Lower leg skin (tissue), 3 donors: ENCODE measurements at regions not wholly inside any gene's neighbourhood (a gene's known extent, or its start where the extent isn't known, plus 50 kb on each side); places are given as distances from the start of the nearest gene placed in this dataset.

ENCODE experiments used
- POLR2A ChIP-seq, 2 donors: fragments of 450-650 bp; IDR thresholded peaks; one replicate each; pipeline ENCODE4 v1.6.1; 2016 to 2017; ENCODE audit warnings: antibody characterized with exemption in 2 of 2, mild to moderate bottlenecking in 1 of 2, moderate library complexity in 1 of 2
- TF ChIP-seq, protein P1 (sequence below), 3 donors: fragments of 450-650 bp; IDR thresholded peaks; one replicate each; pipeline ENCODE4 v1.5.1; 2016; ENCODE audit warnings: antibody characterized with exemption in 3 of 3, mild to moderate bottlenecking in 3 of 3, moderate library complexity in 2 of 3

DNA sequence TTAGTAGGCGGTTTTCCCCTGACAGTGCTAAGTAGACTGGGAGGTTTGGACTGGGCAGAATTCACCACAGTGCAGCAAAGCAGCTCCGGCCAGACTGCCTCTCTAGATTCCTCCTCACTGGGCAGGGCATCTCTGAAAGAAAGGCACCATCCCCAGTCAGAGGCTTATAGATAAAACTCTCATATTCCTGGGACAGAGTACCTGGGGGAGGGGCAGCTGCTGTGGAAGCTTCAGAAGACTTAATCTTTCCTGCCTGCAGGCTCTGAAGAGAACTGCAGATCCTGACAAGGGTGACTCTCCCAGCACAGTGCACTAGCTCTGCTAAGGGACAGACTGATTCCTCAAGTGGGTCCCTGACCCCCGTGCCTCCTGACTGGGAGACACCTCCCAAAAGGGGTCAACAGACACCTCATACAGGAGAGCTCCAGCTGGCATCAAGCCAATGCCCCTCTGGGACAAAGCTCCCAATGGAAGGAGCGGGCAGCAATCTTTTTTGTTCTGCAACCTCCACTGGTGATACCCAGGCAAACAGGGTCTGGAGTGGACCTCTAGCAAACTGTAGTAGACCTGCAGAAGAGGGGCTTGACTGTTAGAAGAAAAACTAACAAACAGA lies 266.8 kb upstream of the CRIM1 start:
- no peak for TF ChIP-seq POLR2A (IDR thresholded peaks at IDR 0.05)
- TF ChIP-seq, protein P1, sequence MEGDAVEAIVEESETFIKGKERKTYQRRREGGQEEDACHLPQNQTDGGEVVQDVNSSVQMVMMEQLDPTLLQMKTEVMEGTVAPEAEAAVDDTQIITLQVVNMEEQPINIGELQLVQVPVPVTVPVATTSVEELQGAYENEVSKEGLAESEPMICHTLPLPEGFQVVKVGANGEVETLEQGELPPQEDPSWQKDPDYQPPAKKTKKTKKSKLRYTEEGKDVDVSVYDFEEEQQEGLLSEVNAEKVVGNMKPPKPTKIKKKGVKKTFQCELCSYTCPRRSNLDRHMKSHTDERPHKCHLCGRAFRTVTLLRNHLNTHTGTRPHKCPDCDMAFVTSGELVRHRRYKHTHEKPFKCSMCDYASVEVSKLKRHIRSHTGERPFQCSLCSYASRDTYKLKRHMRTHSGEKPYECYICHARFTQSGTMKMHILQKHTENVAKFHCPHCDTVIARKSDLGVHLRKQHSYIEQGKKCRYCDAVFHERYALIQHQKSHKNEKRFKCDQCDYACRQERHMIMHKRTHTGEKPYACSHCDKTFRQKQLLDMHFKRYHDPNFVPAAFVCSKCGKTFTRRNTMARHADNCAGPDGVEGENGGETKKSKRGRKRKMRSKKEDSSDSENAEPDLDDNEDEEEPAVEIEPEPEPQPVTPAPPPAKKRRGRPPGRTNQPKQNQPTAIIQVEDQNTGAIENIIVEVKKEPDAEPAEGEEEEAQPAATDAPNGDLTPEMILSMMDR (IDR thresholded peaks at IDR 0.05): no peak
